Endothelial cell (in vitro differentiated cells): ENCODE measurements at regions not wholly inside any gene's neighbourhood (a gene's known extent, or its start where the extent isn't known, plus 50 kb on each side); places are given as distances from the start of the nearest gene placed in this dataset.

Source experiments
- DNase-seq: peaks from one replicate; pipeline ENCODE4 v3.0.0; 2021; ENCODE audit warnings: low spot score
- H3K27ac Mint-ChIP-seq: one replicate; pipeline ENCODE4 v1.8.0; 2021; ENCODE audit warnings: mixed read lengths, inconsistent platforms; ENCODE audit not compliant: unreplicated experiment
- H3K27me3 Mint-ChIP-seq: one replicate; pipeline ENCODE4 v1.8.0; 2021; ENCODE audit warnings: mild to moderate bottlenecking, moderate library complexity, mixed read lengths, inconsistent platforms; ENCODE audit not compliant: unreplicated experiment
- H3K36me3 Mint-ChIP-seq: one replicate; pipeline ENCODE4 v1.8.0; 2021; ENCODE audit warnings: mild to moderate bottlenecking, low read depth, mixed read lengths, inconsistent platforms; ENCODE audit not compliant: unreplicated experiment
- H3K4me1 Mint-ChIP-seq: one replicate; pipeline ENCODE4 v1.8.0; 2021; ENCODE audit warnings: mild to moderate bottlenecking, mixed read lengths, inconsistent platforms; ENCODE audit not compliant: unreplicated experiment
- H3K4me3 Mint-ChIP-seq: one replicate; pipeline ENCODE4 v1.8.0; 2021; ENCODE audit warnings: mild to moderate bottlenecking, mixed read lengths, inconsistent platforms; ENCODE audit not compliant: unreplicated experiment
- H3K9me3 Mint-ChIP-seq: one replicate; pipeline ENCODE4 v1.8.0; 2021; ENCODE audit warnings: mixed read lengths, inconsistent platforms; ENCODE audit not compliant: unreplicated experiment
- CTCF ChIP-seq: fragments of 200-600 bp; sonication (generic); IDR thresholded peaks from one replicate; pipeline ENCODE4 v1.5.0; 2021; ENCODE audit warnings: antibody characterized with exemption; ENCODE audit not compliant: unreplicated experiment

- Mint-ChIP-seq H3K4me1 (peaks cover 9% of the 10 kb centered on the region), H3K36me3 (no peaks in the 10 kb centered on the region), H3K27me3 (peaks cover 4% of the 10 kb centered on the region), H3K4me3 (no peak overlapping the region), H3K9me3 (no peaks in the 10 kb centered on the region), H3K27ac (no peak overlapping the region)
- no peak for TF ChIP-seq CTCF
- no peak for DNase-seq
Measured at GRCh38 chr20:22797103-22797502, 212.7 kb upstream of the FOXA2 start.

- no peak overlapping the region for H3K4me3 Mint-ChIP-seq
Measured at GRCh38 chr20:22799687-22800086, 215.3 kb upstream of the FOXA2 start.

GRCh38 chr20:22800129-22800528, 215.8 kb upstream of the FOXA2 start:
- DNase-seq = no peak
- Mint-ChIP-seq H3K36me3 (no peaks in the 10 kb centered on the region), H3K4me1 (peaks cover 14% of the 10 kb centered on the region), H3K4me3 (no peak overlapping the region), H3K27me3 (peaks cover 5% of the 10 kb centered on the region), H3K9me3 (no peaks in the 10 kb centered on the region), H3K27ac (no peak overlapping the region)
- TF ChIP-seq CTCF = no peak

More at GRCh38 chr20:22799687-22800086, 215.3 kb upstream of the FOXA2 start:
- DNase-seq = no peak
- H3K27ac Mint-ChIP-seq = no peak overlapping the region
- TF ChIP-seq CTCF = no peak
- peaks cover 4% of the 10 kb centered on the region for H3K27me3 Mint-ChIP-seq
- H3K36me3 Mint-ChIP-seq = no peaks in the 10 kb centered on the region
- no peaks in the 10 kb centered on the region for H3K9me3 Mint-ChIP-seq
- peaks cover 14% of the 10 kb centered on the region for H3K4me1 Mint-ChIP-seq

GRCh38 chr20:22801528-22801927, 217.2 kb upstream of the FOXA2 start:
- TF ChIP-seq CTCF = no peak
- Mint-ChIP-seq H3K36me3 (no peaks in the 10 kb centered on the region), H3K27ac (no peak overlapping the region), H3K4me1 (peaks cover 11% of the 10 kb centered on the region), H3K4me3 (no peak overlapping the region), H3K27me3 (peaks cover 5% of the 10 kb centered on the region), H3K9me3 (no peaks in the 10 kb centered on the region)
- DNase-seq = no peak

- peaks cover 5% of the 10 kb centered on the region for H3K27me3 Mint-ChIP-seq
- no peak for TF ChIP-seq CTCF
- H3K9me3 Mint-ChIP-seq = no peaks in the 10 kb centered on the region
- no peak for DNase-seq
- no peak overlapping the region for H3K4me3 Mint-ChIP-seq
- H3K4me1 Mint-ChIP-seq = peaks cover 11% of the 10 kb centered on the region
- no peaks in the 10 kb centered on the region for H3K36me3 Mint-ChIP-seq
- no peak overlapping the region for H3K27ac Mint-ChIP-seq
Measured at GRCh38 chr20:22802296-22802695, 217.9 kb upstream of the FOXA2 start.
